Spleen (tissue), 11 donors: ENCODE measurements at regions not wholly inside any gene's neighbourhood (a gene's known extent, or its start where the extent isn't known, plus 50 kb on each side); places are given as distances from the start of the nearest gene placed in this dataset.

Experiments
- DNase-seq: peaks from one replicate; pipeline ENCODE4 v3.0.0-alpha.2; 2020
- H3K27ac ChIP-seq, 8 donors: fragments of 200-600 bp; sonication (generic) in 7 of 8; 1 replicate in 4 of 8; 2 replicates in 4 of 8; pipeline versions ENCODE4 v1.5.0 to v1.8.0; 2016 to 2021; ENCODE audit warnings: inconsistent platforms in 4 of 8, mild to moderate bottlenecking in 4 of 8, moderate library complexity in 1 of 8
- H3K27me3 ChIP-seq, 7 donors: fragments of 200-600 bp; sonication (generic) in 6 of 7; replicated peaks in 1 of 7; 1 replicate in 4 of 7; 2 replicates in 3 of 7; pipeline versions ENCODE4 v1.5.0 to v1.8.0; 2016 to 2021; ENCODE audit warnings: inconsistent platforms in 3 of 7, mild to moderate bottlenecking in 1 of 7
- H3K36me3 ChIP-seq, 6 donors: fragments of 200-600 bp; sonication (generic) in 5 of 6; 1 replicate in 4 of 6; 2 replicates in 2 of 6; pipeline versions ENCODE4 v1.5.0 to v1.8.0; 2016 to 2021; ENCODE audit warnings: inconsistent platforms in 2 of 6
- H3K4me1 ChIP-seq, 6 donors: fragments of 200-600 bp; sonication (generic) in 5 of 6; 1 replicate in 3 of 6; 2 replicates in 3 of 6; pipeline versions ENCODE4 v1.5.0 to v1.8.0; 2016 to 2021; ENCODE audit warnings: inconsistent platforms in 3 of 6
- H3K4me3 ChIP-seq, 8 donors: fragments of 200-600 bp; sonication (generic) in 7 of 8; 1 replicate in 4 of 8; 2 replicates in 4 of 8; pipeline versions ENCODE4 v1.5.0 to v1.8.0; 2016 to 2021; ENCODE audit warnings: inconsistent platforms in 4 of 8, mild to moderate bottlenecking in 4 of 8, moderate library complexity in 2 of 8
- H3K9me3 ChIP-seq, 8 donors: fragments of 200-600 bp; sonication (generic) in 7 of 8; 1 replicate in 4 of 8; 2 replicates in 4 of 8; pipeline versions ENCODE4 v1.5.0 to v1.8.0; 2016 to 2021; ENCODE audit warnings: inconsistent platforms in 4 of 8
- CTCF ChIP-seq, 11 experiments: fragments of 200-600 bp in 7 of 11; fragments of 450-650 bp in 4 of 11; sonication (generic) in 4 of 11; IDR thresholded peaks in 8 of 11; conservative IDR thresholded peaks in 3 of 11; 1 replicate in 7 of 11; 2 replicates in 4 of 11; pipeline versions ENCODE4 v1.4.0 to v1.8.0; 2016 to 2021; ENCODE audit warnings: antibody characterized with exemption in 11 of 11, inconsistent platforms in 4 of 11, mild to moderate bottlenecking in 1 of 11
- POLR2A ChIP-seq, 3 donors: fragments of 450-650 bp; IDR thresholded peaks; one replicate each; pipeline ENCODE4 v1.5.1; 2017; ENCODE audit warnings: antibody characterized with exemption in 3 of 3, mild to moderate bottlenecking in 1 of 3
- POLR2AphosphoS5 ChIP-seq, 3 donors: sonication (generic); formaldehyde crosslinking; IDR thresholded peaks; one replicate each; pipeline ENCODE4 v1.5.1; 2017; ENCODE audit warnings: antibody characterized with exemption in 3 of 3
- WGBS, 5 donors: extraction: QIAGEN DNeasy Blood & Tissue Kit in 3 of 5; methylation state at CpG; one replicate each; pipeline versions ENCODE4 v1.1.5 to v1.1.7; 2013 to 2018; 5-methylcytosine and 5-hydroxymethylcytosine counted together
- intact Hi-C: fragments of 100-400 bp; cut with DNase I; formaldehyde crosslinking; loops from one replicate; pipeline ENCODE4 v1.15.0; 2023; ENCODE audit warnings: low total_unique reads
- donor health status: healthy with polysubstance abuse.
- donor health status: DM: no; HTN: no; CAD: no; lungs with moderate emphysema.
- donor health status: DM: no; HTN: no; CAD: no.
- donor health status: Bipolar disorder and iron deficiency.
- donor health status: healthy.
- donor health status: DM: no; HTN: no; CAD: no.
- donor health status: DM: yes; HTN: yes; CAD: no.

GRCh38 chr10:78798976-78799730 is 269.6 kb upstream of the ZMIZ1 start:
- Histone ChIP-seq H3K27ac (no peak overlapping the region), H3K4me1 (peaks cover 0 to 15% (median 6%) of the 10 kb centered on the region in 6 donors), H3K4me3 (no peak overlapping the region), H3K36me3 (no peaks in the 10 kb centered on the region), H3K27me3 (no peaks in the 10 kb centered on the region), H3K9me3 (no peaks in the 10 kb centered on the region)
- no peak for DNase-seq
- WGBS, 5 donors = 78 to 91% (median 83%) methylated on average over 6 of the region's 6 CpGs
- intact Hi-C loops = no loop called here
- no peak for TF ChIP-seq CTCF (IDR thresholded peaks at IDR 0.05 in 8 of 11, conservative IDR thresholded peaks at IDR 0.05 in 3 of 11)
- TF ChIP-seq POLR2A (IDR thresholded peaks at IDR 0.05) = no peak
- TF ChIP-seq POLR2AphosphoS5 (IDR thresholded peaks at IDR 0.05) = no peak

- Histone ChIP-seq H3K9me3 (no peaks in the 10 kb centered on the region), H3K36me3 (no peaks in the 10 kb centered on the region), H3K4me3 (no peak overlapping the region), H3K27me3 (no peaks in the 10 kb centered on the region), H3K4me1 (peaks cover 0 to 22% (median 7%) of the 10 kb centered on the region in 6 donors), H3K27ac (no peak overlapping the region)
- TF ChIP-seq POLR2A (IDR thresholded peaks at IDR 0.05) = no peak
- no peak for TF ChIP-seq CTCF (IDR thresholded peaks at IDR 0.05 in 8 of 11, conservative IDR thresholded peaks at IDR 0.05 in 3 of 11)
- TF ChIP-seq POLR2AphosphoS5 (IDR thresholded peaks at IDR 0.05) = no peak
- DNase-seq = no peak
- WGBS, 5 donors = 85 to 91% (median 88%) methylated on average over 5 of the region's 5 CpGs
- intact Hi-C loops = no loop called here
These were observed 268.8 kb upstream of the ZMIZ1 start for GRCh38 chr10:78800006-78800405.

- H3K4me3 ChIP-seq = no peak overlapping the region
- H3K36me3 ChIP-seq = no peaks in the 10 kb centered on the region
- intact Hi-C loops = no loop called here
These were observed 268.0 kb upstream of the ZMIZ1 start for GRCh38 chr10:78800535-78801320.

More at GRCh38 chr10:78800535-78801320, 268.0 kb upstream of the ZMIZ1 start:
- 89 to 93% (median 92%) methylated on average over 10 of the region's 10 CpGs for WGBS, 5 donors
- no peak overlapping the region for H3K27ac ChIP-seq
- H3K9me3 ChIP-seq = no peaks in the 10 kb centered on the region
- peaks cover 0 to 28% (median 7%) of the 10 kb centered on the region in 6 donors for H3K4me1 ChIP-seq
- no peak for DNase-seq
- TF ChIP-seq POLR2A (IDR thresholded peaks at IDR 0.05) = no peak
- TF ChIP-seq CTCF (IDR thresholded peaks at IDR 0.05 in 8 of 11, conservative IDR thresholded peaks at IDR 0.05 in 3 of 11) = no peak
- no peak for TF ChIP-seq POLR2AphosphoS5 (IDR thresholded peaks at IDR 0.05)
- no peaks in the 10 kb centered on the region for H3K27me3 ChIP-seq
